B cell (primary cell): ENCODE measurements at regions not wholly inside any gene's neighbourhood (a gene's known extent, or its start where the extent isn't known, plus 50 kb on each side); places are given as distances from the start of the nearest gene placed in this dataset.

Experiments
- ATAC-seq: fragments of 200-7000 bp; cut with Tn5 transposase; one replicate; pipeline ENCODE4 v1.10.0; 2021; ENCODE audit warnings: low read depth, mild to moderate bottlenecking, moderate number of reproducible peaks, moderate library complexity
- CTCF ChIA-PET: fragments of 350-600 bp; sonication (Branson Sonifier 250); formaldehyde crosslinking; loops from one replicate; lab custom pipeline; 2021; ENCODE audit warnings: antibody characterized with exemption, inconsistent platforms; lab: Charles Lee
- POLR2A ChIA-PET: fragments of 350-600 bp; sonication (Branson Sonifier 250); formaldehyde crosslinking; loops from one replicate; lab custom pipeline; 2021; ENCODE audit warnings: antibody characterized with exemption; lab: Charles Lee
- DNase-seq: peaks from one replicate; pipeline ENCODE4 v3.0.0; 2013
- H2AFZ ChIP-seq: 2 replicates; pipeline ENCODE4 v1.6.1; 2012; ENCODE audit warnings: mild to moderate bottlenecking, low read depth, low read length; ENCODE audit not compliant: insufficient read depth, poor library complexity, severe bottlenecking
- H3K27ac ChIP-seq, 2 donors: 1 replicate in 1 of 2; 2 replicates in 1 of 2; pipeline ENCODE4 v1.5.1; 2012 to 2013; ENCODE audit warnings: low read length in 2 of 2, mild to moderate bottlenecking in 2 of 2, moderate library complexity in 1 of 2
- H3K27me3 ChIP-seq, 4 experiments: fragments of 200-600 bp in 1 of 4; sonication (generic) in 1 of 4; replicated peaks in 1 of 4; 1 replicate in 2 of 4; 2 replicates in 2 of 4; pipeline versions ENCODE4 v1.6.1 to v1.7.0; 2013 to 2016; ENCODE audit warnings: low read length in 3 of 4, mild to moderate bottlenecking in 2 of 4, mixed read lengths in 1 of 4, moderate library complexity in 1 of 4; ENCODE audit not compliant: insufficient read depth in 4 of 4, control insufficient read depth in 3 of 4; ENCODE audit errors: control extremely low read depth in 1 of 4
- H3K36me3 ChIP-seq, 2 experiments: replicated peaks in 1 of 2; 1 replicate in 1 of 2; 2 replicates in 1 of 2; pipeline versions ENCODE4 v1.6.1 to v1.7.1; 2013; ENCODE audit warnings: low read length in 1 of 2; ENCODE audit not compliant: insufficient read depth in 2 of 2, control insufficient read depth in 1 of 2; ENCODE audit errors: control extremely low read depth in 1 of 2, extremely low read depth in 1 of 2
- H3K4me1 ChIP-seq, 2 donors: fragments of 200-600 bp in 1 of 2; sonication (generic) in 1 of 2; 1 replicate in 1 of 2; 2 replicates in 1 of 2; pipeline versions ENCODE4 v1.5.1 to v1.6.1; 2013 to 2017; ENCODE audit warnings: low read length in 2 of 2; ENCODE audit not compliant: control insufficient read depth in 2 of 2, insufficient read depth in 2 of 2
- H3K4me2 ChIP-seq: replicated peaks from 2 replicates; pipeline ENCODE3; 2012; ENCODE audit warnings: mild to moderate bottlenecking, low read depth, low read length; ENCODE audit not compliant: poor library complexity, severe bottlenecking
- H3K4me3 ChIP-seq, 5 experiments: fragments of 200-600 bp in 1 of 5; sonication (generic) in 1 of 5; 1 replicate in 3 of 5; 2 replicates in 2 of 5; pipeline versions ENCODE4 v1.5.1 to v1.7.0; 2011 to 2016; ENCODE audit warnings: low read length in 4 of 5, mild to moderate bottlenecking in 4 of 5, low read depth in 2 of 5, control low read depth in 1 of 5, moderate library complexity in 1 of 5; ENCODE audit not compliant: insufficient read depth in 1 of 5; ENCODE audit errors: control extremely low read depth in 1 of 5, extremely low read depth in 1 of 5
- H3K79me2 ChIP-seq: fragments of 200-600 bp; sonication (generic); one replicate; pipeline ENCODE4 v1.6.0; 2016; ENCODE audit warnings: low read length; ENCODE audit not compliant: control insufficient read depth, insufficient read depth
- H3K9ac ChIP-seq: fragments of 200-600 bp; sonication (generic); 2 replicates; pipeline ENCODE4 v1.6.1; 2017; ENCODE audit warnings: mild to moderate bottlenecking, low read length, moderate library complexity
- H3K9me3 ChIP-seq, 3 donors: one replicate each; pipeline versions ENCODE4 v1.6.1 to v1.7.1; 2013; ENCODE audit warnings: low read length in 2 of 3; ENCODE audit not compliant: control insufficient read depth in 2 of 3, insufficient read depth in 1 of 3; ENCODE audit errors: control extremely low read depth in 1 of 3
- H4K20me1 ChIP-seq: 2 replicates; pipeline ENCODE4 v1.6.0; 2012; ENCODE audit warnings: mild to moderate bottlenecking, low read length; ENCODE audit not compliant: insufficient read depth, control insufficient read depth, poor library complexity, severe bottlenecking
- H3K27ac Mint-ChIP-seq: one replicate; pipeline ENCODE4 v1.8.0; 2021; ENCODE audit warnings: mixed read lengths
- H3K27me3 Mint-ChIP-seq: one replicate; pipeline ENCODE4 v1.8.0; 2021; ENCODE audit warnings: mixed read lengths
- H3K4me1 Mint-ChIP-seq: one replicate; pipeline ENCODE4 v1.8.0; 2021; ENCODE audit warnings: mixed read lengths
- H3K4me3 Mint-ChIP-seq: one replicate; pipeline ENCODE4 v1.8.0; 2021; ENCODE audit warnings: mixed read lengths
- H3K9me3 Mint-ChIP-seq: one replicate; pipeline ENCODE4 v1.8.0; 2022; ENCODE audit warnings: mixed read lengths; ENCODE audit not compliant: insufficient read depth
- EZH2 ChIP-seq: IDR thresholded peaks from 2 replicates; pipeline ENCODE4 v1.6.1; 2012; ENCODE audit warnings: borderline replicate concordance, low read depth, mild to moderate bottlenecking, moderate library complexity, low read length; ENCODE audit not compliant: insufficient read depth, poor library complexity, severe bottlenecking
- WGBS: methylation state at CpG from one replicate; pipeline ENCODE4 v1.1.5; 2013; ENCODE audit warnings: missing lambda C conversion rate; ENCODE audit not compliant: insufficient coverage; 5-methylcytosine and 5-hydroxymethylcytosine counted together
- intact Hi-C: fragments of 100-400 bp; cut with micrococcal nuclease; formaldehyde crosslinking; loops from one replicate; pipeline ENCODE4 v1.10.0; 2022
- TF ChIP-seq, protein P1 (sequence below): fragments of 200-600 bp; IDR thresholded peaks from one replicate; pipeline ENCODE4 v1.8.0; 2022; ENCODE audit warnings: antibody characterized with exemption, mild to moderate bottlenecking

DNA sequence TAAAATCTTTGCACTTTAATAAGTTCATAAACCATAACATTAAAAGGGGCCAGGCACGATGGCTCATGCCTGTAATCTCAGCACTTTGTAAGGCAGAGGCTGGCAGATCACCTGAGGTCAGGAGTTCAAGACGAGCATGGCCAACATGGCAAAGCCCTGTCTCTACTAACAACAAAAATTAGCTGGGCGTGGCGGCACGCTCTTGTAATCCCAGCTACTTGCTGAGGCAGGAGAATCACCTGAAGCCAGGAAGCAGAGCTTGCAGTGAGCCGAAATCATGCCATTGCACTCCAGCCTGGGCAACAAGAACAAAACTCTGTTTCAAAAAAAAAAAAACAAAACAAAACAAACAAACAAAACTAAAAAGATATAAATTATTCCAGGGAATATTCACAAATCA is 595.2 kb upstream of the LCORL start:
- H3K9me3 ChIP-seq: no peaks in the 10 kb centered on the region
- no peak overlapping the region for H3K4me3 Mint-ChIP-seq
- ChIA-PET POLR2A (no interaction called here), CTCF (no interaction called here)
- H3K27me3 ChIP-seq: no peaks in the 10 kb centered on the region
- no peaks in the 10 kb centered on the region for H3K79me2 ChIP-seq
- H2AFZ ChIP-seq: no peak overlapping the region
- TF ChIP-seq, protein P1, sequence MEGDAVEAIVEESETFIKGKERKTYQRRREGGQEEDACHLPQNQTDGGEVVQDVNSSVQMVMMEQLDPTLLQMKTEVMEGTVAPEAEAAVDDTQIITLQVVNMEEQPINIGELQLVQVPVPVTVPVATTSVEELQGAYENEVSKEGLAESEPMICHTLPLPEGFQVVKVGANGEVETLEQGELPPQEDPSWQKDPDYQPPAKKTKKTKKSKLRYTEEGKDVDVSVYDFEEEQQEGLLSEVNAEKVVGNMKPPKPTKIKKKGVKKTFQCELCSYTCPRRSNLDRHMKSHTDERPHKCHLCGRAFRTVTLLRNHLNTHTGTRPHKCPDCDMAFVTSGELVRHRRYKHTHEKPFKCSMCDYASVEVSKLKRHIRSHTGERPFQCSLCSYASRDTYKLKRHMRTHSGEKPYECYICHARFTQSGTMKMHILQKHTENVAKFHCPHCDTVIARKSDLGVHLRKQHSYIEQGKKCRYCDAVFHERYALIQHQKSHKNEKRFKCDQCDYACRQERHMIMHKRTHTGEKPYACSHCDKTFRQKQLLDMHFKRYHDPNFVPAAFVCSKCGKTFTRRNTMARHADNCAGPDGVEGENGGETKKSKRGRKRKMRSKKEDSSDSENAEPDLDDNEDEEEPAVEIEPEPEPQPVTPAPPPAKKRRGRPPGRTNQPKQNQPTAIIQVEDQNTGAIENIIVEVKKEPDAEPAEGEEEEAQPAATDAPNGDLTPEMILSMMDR: no peak
- no peak for TF ChIP-seq EZH2
- H3K36me3 ChIP-seq: no peaks in the 10 kb centered on the region
- ATAC-seq: no peak
- no peak overlapping the region for H3K4me3 ChIP-seq
- no peaks in the 10 kb centered on the region for H3K4me1 ChIP-seq
- H3K4me1 Mint-ChIP-seq: no peaks in the 10 kb centered on the region
- H3K9me3 Mint-ChIP-seq: no peaks in the 10 kb centered on the region
- WGBS: 98% methylated on average over 5 of the region's 6 CpGs
- no peak overlapping the region for H3K9ac ChIP-seq
- intact Hi-C loops: no loop called here
- no peaks in the 10 kb centered on the region for H4K20me1 ChIP-seq
- H3K27ac Mint-ChIP-seq: no peak overlapping the region
- no peak for DNase-seq
- no peaks in the 10 kb centered on the region for H3K27me3 Mint-ChIP-seq
- no peak overlapping the region for H3K27ac ChIP-seq
- no peak overlapping the region for H3K4me2 ChIP-seq

DNA sequence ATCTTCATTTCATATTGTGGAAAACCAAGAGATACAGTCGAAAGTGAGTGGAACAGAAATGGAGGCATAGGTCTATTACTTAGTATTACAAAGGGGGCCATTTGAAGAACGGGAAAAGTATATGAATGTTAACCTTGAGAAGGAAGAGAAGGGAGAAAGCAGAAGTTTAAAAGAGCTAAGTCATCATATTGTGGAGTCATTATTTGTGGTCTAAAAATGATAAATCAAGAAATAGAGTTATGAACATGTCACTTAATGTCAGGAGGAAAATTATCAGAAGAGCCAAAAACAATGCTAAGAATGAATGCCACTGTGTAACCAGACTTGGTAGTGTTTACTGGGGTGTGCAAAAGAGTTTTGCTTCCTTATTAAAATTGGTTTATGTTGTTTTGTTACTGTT is 589.5 kb upstream of the LCORL start:
- Mint-ChIP-seq H3K4me3 (no peak overlapping the region), H3K27ac (no peak overlapping the region), H3K27me3 (no peaks in the 10 kb centered on the region), H3K9me3 (peaks cover 3% of the 10 kb centered on the region), H3K4me1 (no peaks in the 10 kb centered on the region)
- ATAC-seq (no peak), DNase-seq (no peak)
- intact Hi-C loops: no loop called here
- ChIA-PET POLR2A (no interaction called here), CTCF (no interaction called here)
- peaks cover 0 to 2% (median 0%) of the 10 kb centered on the region in 3 donors for H3K9me3 ChIP-seq
- H3K27me3 ChIP-seq: no peaks in the 10 kb centered on the region
- WGBS: 0% methylated on average over 1 of the region's 2 CpGs
- no peak for TF ChIP-seq EZH2
- TF ChIP-seq, protein P1: no peak
- no peak overlapping the region for H3K4me3 ChIP-seq
- no peaks in the 10 kb centered on the region for H4K20me1 ChIP-seq
- no peak overlapping the region for H3K9ac ChIP-seq
- H3K4me1 ChIP-seq: no peaks in the 10 kb centered on the region
- H2AFZ ChIP-seq: no peak overlapping the region
- H3K4me2 ChIP-seq: no peak overlapping the region
- H3K27ac ChIP-seq: no peak overlapping the region
- H3K79me2 ChIP-seq: no peaks in the 10 kb centered on the region
- no peaks in the 10 kb centered on the region for H3K36me3 ChIP-seq
